Adrenal gland (tissue), 5 donors: ENCODE measurements at regions not wholly inside any gene's neighbourhood (a gene's known extent, or its start where the extent isn't known, plus 50 kb on each side); places are given as distances from the start of the nearest gene placed in this dataset.

Source experiments
- POLR2A ChIP-seq, 2 donors: fragments of 450-650 bp; IDR thresholded peaks; one replicate each; pipeline ENCODE4 v1.6.1; 2017; ENCODE audit warnings: antibody characterized with exemption in 2 of 2, mild to moderate bottlenecking in 2 of 2, moderate library complexity in 1 of 2
- TF ChIP-seq, protein P1 (sequence below), 6 experiments: fragments of 450-650 bp in 4 of 6; fragments of 200-600 bp in 2 of 6; sonication (generic) in 1 of 6; IDR thresholded peaks; 1 replicate in 5 of 6; 2 replicates in 1 of 6; pipeline versions ENCODE4 v1.5.1 to v1.8.0; 2016 to 2021; ENCODE audit warnings: antibody characterized with exemption in 6 of 6, mild to moderate bottlenecking in 2 of 6, moderate library complexity in 1 of 6
- donor health status: DM: no; HTN: no; CAD: no.

- TF ChIP-seq, protein P1, sequence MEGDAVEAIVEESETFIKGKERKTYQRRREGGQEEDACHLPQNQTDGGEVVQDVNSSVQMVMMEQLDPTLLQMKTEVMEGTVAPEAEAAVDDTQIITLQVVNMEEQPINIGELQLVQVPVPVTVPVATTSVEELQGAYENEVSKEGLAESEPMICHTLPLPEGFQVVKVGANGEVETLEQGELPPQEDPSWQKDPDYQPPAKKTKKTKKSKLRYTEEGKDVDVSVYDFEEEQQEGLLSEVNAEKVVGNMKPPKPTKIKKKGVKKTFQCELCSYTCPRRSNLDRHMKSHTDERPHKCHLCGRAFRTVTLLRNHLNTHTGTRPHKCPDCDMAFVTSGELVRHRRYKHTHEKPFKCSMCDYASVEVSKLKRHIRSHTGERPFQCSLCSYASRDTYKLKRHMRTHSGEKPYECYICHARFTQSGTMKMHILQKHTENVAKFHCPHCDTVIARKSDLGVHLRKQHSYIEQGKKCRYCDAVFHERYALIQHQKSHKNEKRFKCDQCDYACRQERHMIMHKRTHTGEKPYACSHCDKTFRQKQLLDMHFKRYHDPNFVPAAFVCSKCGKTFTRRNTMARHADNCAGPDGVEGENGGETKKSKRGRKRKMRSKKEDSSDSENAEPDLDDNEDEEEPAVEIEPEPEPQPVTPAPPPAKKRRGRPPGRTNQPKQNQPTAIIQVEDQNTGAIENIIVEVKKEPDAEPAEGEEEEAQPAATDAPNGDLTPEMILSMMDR (IDR thresholded peaks at IDR 0.05) = no peak
- no peak for TF ChIP-seq POLR2A (IDR thresholded peaks at IDR 0.05)
These were observed 694.6 kb downstream of the CPS1 start for GRCh38 chr2:211251016-211251415.
